NT2/D1 (cell line): ENCODE measurements at regions not wholly inside any gene's neighbourhood (a gene's known extent, or its start where the extent isn't known, plus 50 kb on each side); places are given as distances from the start of the nearest gene placed in this dataset.

ENCODE experiments used
- SUZ12 ChIP-seq: IDR thresholded peaks from 2 replicates; pipeline ENCODE4 v1.6.1; 2011; ENCODE audit not compliant: insufficient read length, insufficient read depth; ENCODE audit errors: extremely low read depth
- YY1 ChIP-seq: IDR thresholded peaks from 2 replicates; pipeline ENCODE4 v1.6.1; 2011; ENCODE audit not compliant: insufficient read length, insufficient read depth

DNA sequence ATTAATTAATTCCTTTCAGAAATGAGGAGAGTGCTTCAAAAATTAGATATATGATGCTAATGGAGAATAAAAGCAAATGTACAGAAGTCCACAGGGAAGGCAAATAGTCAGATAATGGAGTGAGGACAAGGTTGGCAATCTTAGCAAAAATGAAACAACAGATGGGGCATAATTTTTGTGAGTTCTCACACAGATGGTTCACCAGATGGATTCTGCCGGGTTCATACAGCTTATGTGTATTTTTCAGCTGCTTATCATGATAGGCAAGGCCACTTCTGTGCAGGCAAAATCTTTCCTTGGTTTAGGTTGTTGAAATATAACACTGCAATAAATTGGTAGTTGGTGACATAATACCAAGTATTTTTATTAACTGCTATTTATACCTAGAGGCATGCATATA lies 1539.0 kb upstream of the IGFBP7 start:
- TF ChIP-seq SUZ12 (no peak), YY1 (no peak)
